AG04450 (cell line): ENCODE measurements at regions not wholly inside any gene's neighbourhood (a gene's known extent, or its start where the extent isn't known, plus 50 kb on each side); places are given as distances from the start of the nearest gene placed in this dataset.
"Not testable (repeated sequence)": the region's sequence is repeated elsewhere in the genome, so short reads cannot be mapped to it uniquely, and the experiment has no call there.

ENCODE experiments used
- CTCF ChIA-PET: fragments of 300-600, 350-600 bp; formaldehyde crosslinking; extraction: SDS; loops from one replicate; lab custom pipeline; 2022; ENCODE audit warnings: antibody characterized with exemption, inconsistent platforms; lab: Charles Lee
- POLR2A ChIA-PET: fragments of 350-600 bp; formaldehyde crosslinking; extraction: SDS; loops from one replicate; lab custom pipeline; 2021; ENCODE audit warnings: antibody characterized with exemption, inconsistent platforms; lab: Yijun Ruan, JAX
- DNase-seq: peaks from one replicate; pipeline ENCODE4 v3.0.0-alpha.2; 2011; ENCODE audit warnings: low read depth, low spot score
- H3K27ac ChIP-seq: one replicate; pipeline ENCODE4 v1.5.1; 2012; ENCODE audit warnings: low read depth, low read length, control low read depth
- H3K27me3 ChIP-seq: one replicate; pipeline ENCODE4 v1.6.0; 2012; ENCODE audit warnings: low read length; ENCODE audit not compliant: control insufficient read depth, insufficient read depth
- H3K4me3 ChIP-seq: 2 replicates; pipeline ENCODE4 v1.5.1; 2011; ENCODE audit warnings: mild to moderate bottlenecking, low read depth, low read length, control low read depth
- H3K9me3 ChIP-seq: 2 replicates; pipeline ENCODE4 v1.5.1; 2012; ENCODE audit warnings: low read length; ENCODE audit not compliant: control insufficient read depth, insufficient read depth
- TF ChIP-seq, protein P1 (sequence below): IDR thresholded peaks from 2 replicates; pipeline ENCODE4 v1.5.1; 2011; ENCODE audit warnings: low read depth, low read length, control low read depth, inconsistent platforms

DNA sequence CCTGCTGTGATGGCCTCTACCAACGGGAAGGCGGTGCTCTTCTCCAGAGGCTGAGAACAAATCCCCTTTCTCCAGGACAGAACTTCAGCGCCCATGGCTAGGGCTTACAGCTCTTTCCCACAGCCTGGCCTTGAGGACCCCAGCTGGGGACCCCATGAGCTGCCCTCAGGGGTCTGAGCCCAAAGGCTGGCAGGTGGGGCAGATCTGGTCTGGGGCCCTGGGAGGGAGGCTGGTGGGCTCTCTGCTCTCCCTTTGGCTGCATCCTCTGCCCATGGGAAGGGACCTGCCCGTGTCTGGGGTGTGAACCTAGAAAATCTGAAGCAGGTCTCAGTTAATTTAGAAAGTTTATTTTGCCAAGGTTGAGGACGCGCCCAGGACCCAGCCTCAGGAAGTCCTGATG is 322.1 kb downstream of the ADGRD1 start:
- DNase-seq: no peak
- Histone ChIP-seq H3K27ac (no peak overlapping the region), H3K4me3 (no peak overlapping the region), H3K27me3 (no peaks in the 10 kb centered on the region), H3K9me3 (peaks cover 78% of the 10 kb centered on the region)
- ChIA-PET POLR2A (no interaction called here), CTCF (no interaction called here)
- TF ChIP-seq, protein P1, sequence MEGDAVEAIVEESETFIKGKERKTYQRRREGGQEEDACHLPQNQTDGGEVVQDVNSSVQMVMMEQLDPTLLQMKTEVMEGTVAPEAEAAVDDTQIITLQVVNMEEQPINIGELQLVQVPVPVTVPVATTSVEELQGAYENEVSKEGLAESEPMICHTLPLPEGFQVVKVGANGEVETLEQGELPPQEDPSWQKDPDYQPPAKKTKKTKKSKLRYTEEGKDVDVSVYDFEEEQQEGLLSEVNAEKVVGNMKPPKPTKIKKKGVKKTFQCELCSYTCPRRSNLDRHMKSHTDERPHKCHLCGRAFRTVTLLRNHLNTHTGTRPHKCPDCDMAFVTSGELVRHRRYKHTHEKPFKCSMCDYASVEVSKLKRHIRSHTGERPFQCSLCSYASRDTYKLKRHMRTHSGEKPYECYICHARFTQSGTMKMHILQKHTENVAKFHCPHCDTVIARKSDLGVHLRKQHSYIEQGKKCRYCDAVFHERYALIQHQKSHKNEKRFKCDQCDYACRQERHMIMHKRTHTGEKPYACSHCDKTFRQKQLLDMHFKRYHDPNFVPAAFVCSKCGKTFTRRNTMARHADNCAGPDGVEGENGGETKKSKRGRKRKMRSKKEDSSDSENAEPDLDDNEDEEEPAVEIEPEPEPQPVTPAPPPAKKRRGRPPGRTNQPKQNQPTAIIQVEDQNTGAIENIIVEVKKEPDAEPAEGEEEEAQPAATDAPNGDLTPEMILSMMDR: no peak

DNA sequence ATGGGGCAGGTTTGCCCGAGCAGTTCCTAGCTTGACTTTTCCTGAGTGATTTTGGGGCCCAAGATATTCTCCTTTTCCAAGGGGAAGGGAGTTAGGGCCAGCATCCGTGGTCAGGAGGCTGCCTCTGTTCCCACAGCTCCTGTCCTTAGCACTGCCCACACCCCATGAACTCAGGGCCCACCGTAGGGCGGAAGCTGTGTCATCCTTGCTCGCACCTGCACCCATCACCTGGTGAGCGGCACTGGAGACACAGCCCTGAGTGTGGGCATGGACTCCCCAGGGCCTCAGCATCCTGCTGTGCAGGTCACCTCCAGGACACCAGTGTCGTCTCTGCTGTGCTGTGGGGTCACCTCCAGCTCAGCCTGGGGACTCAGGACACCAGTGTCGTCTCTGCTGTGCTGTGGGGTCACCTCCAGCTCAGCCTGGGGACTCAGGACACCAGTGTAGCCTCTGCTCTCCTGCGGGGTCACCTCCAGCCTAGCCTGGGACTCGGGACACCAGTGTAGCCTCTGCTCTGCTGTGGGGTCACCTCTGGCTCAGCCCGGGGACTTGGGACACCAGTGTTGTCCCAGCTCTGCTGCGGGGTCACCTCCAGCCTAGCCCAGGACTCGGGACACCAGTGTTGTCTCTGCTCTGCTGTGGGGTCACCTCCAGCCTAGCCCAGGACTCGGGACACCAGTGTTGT is 322.9 kb downstream of the ADGRD1 start:
- Histone ChIP-seq H3K27ac (no peak overlapping the region), H3K4me3 (no peak overlapping the region), H3K27me3 (no peaks in the 10 kb centered on the region), H3K9me3 (peaks cover 80% of the 10 kb centered on the region)
- DNase-seq: no peak
- TF ChIP-seq, protein P1: no peak
- POLR2A ChIA-PET: no interaction called here
- CTCF ChIA-PET: no interaction called here

DNA sequence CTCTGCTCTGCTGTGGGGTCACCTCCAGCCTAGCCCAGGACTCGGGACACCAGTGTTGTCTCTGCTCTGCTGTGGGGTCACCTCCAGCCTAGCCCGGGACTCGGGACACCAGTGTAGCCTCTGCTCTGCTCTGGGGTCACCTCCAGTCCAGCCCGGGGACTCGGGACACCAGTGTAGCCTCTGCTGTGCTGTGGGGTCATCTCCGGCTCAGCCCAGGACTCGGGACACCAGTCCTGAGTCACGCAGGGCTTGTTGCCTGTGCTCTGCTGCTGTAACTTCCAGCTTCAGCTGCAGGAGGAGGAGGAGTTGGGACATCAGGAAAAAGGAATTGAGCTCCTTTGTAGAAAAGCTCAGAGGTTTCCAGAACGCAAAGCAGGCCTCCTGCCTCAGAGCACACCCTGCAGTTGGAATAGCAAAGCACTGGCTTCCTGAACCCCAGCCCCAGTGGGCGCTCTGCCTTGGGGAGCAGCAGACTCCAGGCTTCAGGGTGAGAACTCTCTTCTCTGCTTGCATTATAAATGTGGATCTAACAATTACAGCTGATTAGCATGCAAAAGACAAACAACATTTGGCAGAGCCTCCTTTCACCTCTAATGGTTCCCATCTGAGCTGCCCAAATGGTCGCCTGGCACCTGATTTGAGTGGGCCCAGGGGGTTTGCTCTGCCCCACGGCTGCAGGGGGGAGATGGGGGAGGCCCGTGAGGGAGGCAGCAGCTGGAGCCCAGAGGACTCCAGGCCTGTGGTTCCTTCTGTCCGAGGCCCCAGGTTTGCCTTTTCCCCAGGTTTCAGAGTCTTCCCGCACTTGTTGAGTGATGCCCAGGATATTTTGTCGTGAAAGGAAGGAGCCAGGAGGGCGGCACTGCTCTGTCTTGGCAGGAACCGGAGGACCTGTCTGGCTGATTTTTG is 323.7 kb downstream of the ADGRD1 start:
- H3K27ac ChIP-seq, POLR2A ChIA-PET, CTCF ChIA-PET, H3K4me3 ChIP-seq, DNase-seq, H3K27me3 ChIP-seq: not testable (repeated sequence)
- H3K9me3 ChIP-seq: peaks cover 86% of the 10 kb centered on the region

DNA sequence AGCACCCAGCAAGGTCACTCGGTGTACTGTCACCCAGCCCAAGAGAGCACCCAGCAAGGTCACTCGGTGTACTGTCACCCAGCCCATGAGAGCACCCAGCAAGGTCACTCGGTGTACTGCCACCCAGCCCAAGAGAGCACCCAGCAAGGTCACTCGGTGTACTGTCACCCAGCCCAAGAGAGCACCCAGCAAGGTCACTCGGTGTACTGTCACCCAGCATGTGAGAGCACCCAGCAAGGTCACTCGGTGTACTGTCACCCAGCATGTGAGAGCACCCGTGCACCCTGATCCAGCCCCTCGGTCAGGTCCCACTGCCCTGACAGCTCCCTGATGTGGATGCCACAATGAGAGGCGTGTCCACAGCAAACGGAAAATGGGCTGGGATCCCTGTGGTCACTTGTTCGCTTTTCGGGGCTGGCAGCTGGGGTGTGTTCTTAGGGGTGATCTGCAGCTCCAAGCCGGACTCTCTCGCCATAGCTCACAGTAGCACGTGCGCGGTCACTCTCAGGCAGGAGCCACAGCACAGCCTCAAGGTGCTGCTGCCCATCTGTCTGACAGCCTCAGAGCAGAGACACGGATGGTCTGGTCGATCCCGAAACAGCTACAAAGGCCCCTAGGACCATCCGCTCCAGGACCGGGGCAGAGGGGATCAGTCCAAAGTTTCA is 324.9 kb downstream of the ADGRD1 start:
- H3K9me3 ChIP-seq: peaks cover 88% of the 10 kb centered on the region
- H3K27ac ChIP-seq, H3K4me3 ChIP-seq, POLR2A ChIA-PET, CTCF ChIA-PET, DNase-seq, H3K27me3 ChIP-seq: not testable (repeated sequence)

DNA sequence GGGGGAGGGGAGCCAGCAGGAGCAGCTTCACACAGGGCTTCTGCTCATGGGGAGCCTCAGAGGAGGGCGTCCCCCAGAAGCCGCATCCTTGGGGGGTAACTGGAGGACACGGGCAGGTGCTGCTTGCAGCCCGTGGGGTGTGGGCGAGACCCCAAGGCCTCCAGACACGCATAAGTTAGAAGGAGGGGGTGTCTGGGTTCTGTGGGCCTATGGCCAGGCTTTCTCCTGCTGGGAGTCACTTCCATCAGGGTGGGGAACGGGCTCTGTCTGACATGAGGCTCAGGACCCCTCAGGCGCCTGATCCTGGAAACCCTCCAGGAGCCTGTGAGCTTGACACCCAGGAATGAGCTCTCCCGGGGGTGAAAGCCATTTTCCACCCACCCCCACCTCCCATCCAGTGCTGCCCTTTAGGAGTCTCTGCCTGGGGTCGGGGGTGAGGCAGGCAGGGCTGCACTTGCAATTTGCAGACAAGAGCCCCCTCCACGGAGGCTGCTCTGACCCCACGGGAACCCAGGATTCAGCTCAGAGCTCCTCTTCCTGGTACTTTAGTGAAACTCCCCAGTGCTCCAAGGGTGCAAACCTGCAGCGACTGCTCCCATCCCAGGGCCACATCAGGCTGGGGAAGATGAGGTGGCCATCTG is 325.7 kb downstream of the ADGRD1 start:
- Histone ChIP-seq H3K4me3 (no peak overlapping the region), H3K9me3 (peaks cover 86% of the 10 kb centered on the region), H3K27me3 (no peaks in the 10 kb centered on the region), H3K27ac (no peak overlapping the region)
- ChIA-PET CTCF (no interaction called here), POLR2A (no interaction called here)
- TF ChIP-seq, protein P1: no peak
- DNase-seq: no peak
